Lower leg skin (tissue), 3 donors: ENCODE measurements at regions not wholly inside any gene's neighbourhood (a gene's known extent, or its start where the extent isn't known, plus 50 kb on each side); places are given as distances from the start of the nearest gene placed in this dataset.

Source experiments
- POLR2A ChIP-seq, 2 donors: fragments of 450-650 bp; IDR thresholded peaks; one replicate each; pipeline ENCODE4 v1.6.1; 2016 to 2017; ENCODE audit warnings: antibody characterized with exemption in 2 of 2, mild to moderate bottlenecking in 1 of 2, moderate library complexity in 1 of 2
- TF ChIP-seq, protein P1 (sequence below), 3 donors: fragments of 450-650 bp; IDR thresholded peaks; one replicate each; pipeline ENCODE4 v1.5.1; 2016; ENCODE audit warnings: antibody characterized with exemption in 3 of 3, mild to moderate bottlenecking in 3 of 3, moderate library complexity in 2 of 3

DNA sequence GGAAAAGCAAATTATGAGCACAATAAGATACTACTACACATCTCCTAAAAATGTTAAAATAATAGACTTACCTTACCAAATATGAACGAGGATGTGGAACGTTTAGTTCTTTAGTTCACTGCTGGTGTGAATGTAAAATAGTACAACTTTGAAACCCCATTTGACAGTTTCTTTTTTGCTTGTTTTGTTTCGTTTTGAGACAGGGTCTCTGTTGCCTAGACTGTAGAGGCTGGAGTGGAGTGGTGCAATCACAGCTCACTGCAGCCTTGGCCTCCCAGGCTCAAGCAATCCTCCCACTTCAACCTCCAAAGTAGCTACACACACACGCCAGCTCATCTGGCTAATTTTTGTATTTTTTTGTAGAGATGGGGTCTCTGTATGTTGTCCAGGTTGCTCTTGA, 136.4 kb upstream of the FAR2 start:
- TF ChIP-seq, protein P1, sequence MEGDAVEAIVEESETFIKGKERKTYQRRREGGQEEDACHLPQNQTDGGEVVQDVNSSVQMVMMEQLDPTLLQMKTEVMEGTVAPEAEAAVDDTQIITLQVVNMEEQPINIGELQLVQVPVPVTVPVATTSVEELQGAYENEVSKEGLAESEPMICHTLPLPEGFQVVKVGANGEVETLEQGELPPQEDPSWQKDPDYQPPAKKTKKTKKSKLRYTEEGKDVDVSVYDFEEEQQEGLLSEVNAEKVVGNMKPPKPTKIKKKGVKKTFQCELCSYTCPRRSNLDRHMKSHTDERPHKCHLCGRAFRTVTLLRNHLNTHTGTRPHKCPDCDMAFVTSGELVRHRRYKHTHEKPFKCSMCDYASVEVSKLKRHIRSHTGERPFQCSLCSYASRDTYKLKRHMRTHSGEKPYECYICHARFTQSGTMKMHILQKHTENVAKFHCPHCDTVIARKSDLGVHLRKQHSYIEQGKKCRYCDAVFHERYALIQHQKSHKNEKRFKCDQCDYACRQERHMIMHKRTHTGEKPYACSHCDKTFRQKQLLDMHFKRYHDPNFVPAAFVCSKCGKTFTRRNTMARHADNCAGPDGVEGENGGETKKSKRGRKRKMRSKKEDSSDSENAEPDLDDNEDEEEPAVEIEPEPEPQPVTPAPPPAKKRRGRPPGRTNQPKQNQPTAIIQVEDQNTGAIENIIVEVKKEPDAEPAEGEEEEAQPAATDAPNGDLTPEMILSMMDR (IDR thresholded peaks at IDR 0.05) = no peak
- TF ChIP-seq POLR2A (IDR thresholded peaks at IDR 0.05) = no peak
